ENCODE measurements at regions not wholly inside any gene's neighbourhood (a gene's known extent, or its start where the extent isn't known, plus 50 kb on each side); places are given as distances from the start of the nearest gene placed in this dataset.

GRCh38 chr3:13199899-13200451, 126.7 kb upstream of the IQSEC1 start:
- no peak overlapping the region for H3K27ac ChIP-seq (ENCODE audit: control insufficient read depth, insufficient read depth)
- POLR2A ChIA-PET, result no interaction called here
- H3K27me3 ChIP-seq (replicated peaks in 1 of 2; ENCODE audit: control insufficient read depth in 2 of 2, insufficient read depth in 2 of 2, low read length in 1 of 2), result peaks cover 0 to 3% of the 10 kb centered on the region in 2 experiments; a peak in 3 of 4 replicates
- in situ Hi-C loops (cut with MboI) (no loop called here), intact Hi-C loops (cut with micrococcal nuclease; ENCODE audit: unreplicated experiment) (no loop called here)
- H3K36me3 ChIP-seq (ENCODE audit: control insufficient read depth in 2 of 2, insufficient read depth in 2 of 2, low read length in 1 of 2), result no peaks in the 10 kb centered on the region
- SMC1A ChIA-PET (ENCODE audit: uncharacterized antibody, unreplicated experiment), result interaction anchor here (1.8 to 2.1 kb wide), 3 partner anchors 108 to 261 kb away, joined by 6 to 23 read pairs (median 7); no protein-coding TSS in a partner anchor
- FAIRE-seq (no peak), DNase-seq (ENCODE audit: low read depth, low spot score) (no peak), ATAC-seq (no peak)
- H3K4me1 ChIP-seq (ENCODE audit: control insufficient read depth, insufficient read depth, low read length), result no peaks in the 10 kb centered on the region
- H4K20me1 ChIP-seq (ENCODE audit: control insufficient read depth, insufficient read depth), result no peaks in the 10 kb centered on the region
- H3K9me3 ChIP-seq (replicated peaks; ENCODE audit: control insufficient read depth, insufficient read depth, low read length), result no peaks in the 10 kb centered on the region
- CTCF ChIA-PET, result interaction anchor here (0.7 to 2.7 kb wide), 5 partner anchors 82 to 262 kb away, joined by 3 to 41 read pairs (median 8); no protein-coding TSS in a partner anchor
- no peak overlapping the region for H3K4me2 ChIP-seq (ENCODE audit: control insufficient read depth, insufficient read depth)
- no peak overlapping the region for H2AFZ ChIP-seq (ENCODE audit: control insufficient read depth, low read depth, low read length)
- no peak overlapping the region for H3K4me3 ChIP-seq
- TF ChIP-seq PBX3 (IDR thresholded peaks at IDR 0.05; ENCODE audit: insufficient replicate concordance, low read depth, low read length) (no peak), IRF5 (IDR thresholded peaks at IDR 0.05; ENCODE audit: borderline replicate concordance) (no peak), SUPT20H (IDR thresholded peaks at IDR 0.05; ENCODE audit: borderline replicate concordance, control insufficient read depth, low read depth, low read length) (no peak), HCFC1 (IDR thresholded peaks at IDR 0.05; ENCODE audit: low read length) (no peak), SUZ12 (IDR thresholded peaks at IDR 0.05; ENCODE audit: unreplicated experiment) (no peak), BCL11A (IDR thresholded peaks at IDR 0.05; ENCODE audit: low read depth, low read length) (no peak), USF1 (IDR thresholded peaks at IDR 0.05; ENCODE audit: borderline replicate concordance, extremely low read length, insufficient read depth, low read depth, low read length) (no peak), PAX8 (IDR thresholded peaks at IDR 0.05) (no peak), ZZZ3 (IDR thresholded peaks at IDR 0.05; ENCODE audit: control insufficient read depth, insufficient read length, low read depth) (no peak)
- WGBS (ENCODE audit: insufficient coverage, insufficient replicate concordance, low lambda C conversion rate, missing lambda C conversion rate), result 62% methylated on average over 13 of the region's 13 CpGs
- no peak overlapping the region for H3K9ac ChIP-seq (ENCODE audit: control insufficient read depth, insufficient read depth, low read length)
- RAD21 ChIA-PET (ENCODE audit: unreplicated experiment), result no interaction called here
- no peaks in the 10 kb centered on the region for H3K79me2 ChIP-seq (ENCODE audit: control insufficient read depth, insufficient read depth, low read length)
- BruUV-seq (replicated peaks), result no TSS peak
